Right lobe of liver (tissue), 6 donors: ENCODE measurements at regions not wholly inside any gene's neighbourhood (a gene's known extent, or its start where the extent isn't known, plus 50 kb on each side); places are given as distances from the start of the nearest gene placed in this dataset.

ENCODE experiments used
- ATAC-seq, 4 donors: fragments of 200-7000 bp; cut with Tn5 transposase; one replicate each; pipeline ENCODE4 v1.9.1; 2020; ENCODE audit warnings: mild to moderate bottlenecking in 4 of 4, moderate library complexity in 4 of 4
- DNase-seq, 3 donors: peaks; one replicate each; pipeline ENCODE4 v3.0.0-alpha.2; 2020
- H3K27ac ChIP-seq, 3 donors: fragments of 200-600 bp; one replicate each; pipeline ENCODE4 v1.8.0; 2022
- H3K27me3 ChIP-seq, 2 donors: fragments of 200-600 bp; one replicate each; pipeline ENCODE4 v1.8.0; 2022
- H3K36me3 ChIP-seq, 4 donors: fragments of 200-600 bp; sonication (generic) in 1 of 4; one replicate each; pipeline versions ENCODE4 v1.5.1 to v1.8.0; 2017 to 2022; ENCODE audit warnings: control low read depth in 1 of 4
- H3K4me1 ChIP-seq, 4 donors: fragments of 200-600 bp; sonication (generic) in 1 of 4; one replicate each; pipeline versions ENCODE4 v1.5.1 to v1.8.0; 2017 to 2022; ENCODE audit warnings: control low read depth in 1 of 4
- H3K4me3 ChIP-seq, 3 donors: fragments of 200-600 bp; one replicate each; pipeline ENCODE4 v1.8.0; 2022
- H3K9me3 ChIP-seq, 4 donors: fragments of 200-600 bp; sonication (generic) in 1 of 4; one replicate each; pipeline versions ENCODE4 v1.5.1 to v1.8.0; 2017 to 2022; ENCODE audit warnings: control low read depth in 1 of 4
- CTCF ChIP-seq, 4 donors: fragments of 200-600 bp in 3 of 4; fragments of 450-650 bp in 1 of 4; IDR thresholded peaks; one replicate each; pipeline versions ENCODE4 v1.5.1 to v1.8.0; 2016 to 2022; ENCODE audit warnings: antibody characterized with exemption in 4 of 4, mild to moderate bottlenecking in 2 of 4
- POLR2A ChIP-seq: fragments of 450-650 bp; IDR thresholded peaks from one replicate; pipeline ENCODE4 v1.6.1; 2017; ENCODE audit warnings: antibody characterized with exemption, mild to moderate bottlenecking
- WGBS: methylation state at CpG from one replicate; pipeline ENCODE4 v1.1.6; 2018; ENCODE audit warnings: low coverage, low lambda C conversion rate; ENCODE audit not compliant: insufficient coverage; ENCODE audit errors: missing lambda C conversion rate; 5-methylcytosine and 5-hydroxymethylcytosine counted together
- intact Hi-C, 2 donors: fragments of 100-400 bp; cut with DNase I; formaldehyde crosslinking; loops; one replicate each; pipeline versions ENCODE4 v1.11.2 to v1.14.1; 2022
- donor health status: DM: no; HTN: yes; CAD: no.
- donor health status: DM: no; HTN: no; CAD: no.
- donor health status: DM: no; HTN: no; CAD: no.
- donor health status: DM: no; HTN: yes; CAD: no.
- donor health status: DM: no; HTN: yes; CAD: no.

GRCh38 chr13:76635232-76636230 lies 250.7 kb downstream of the KCTD12 start:
- no peak for DNase-seq
- Histone ChIP-seq H3K9me3 (no peaks in the 10 kb centered on the region), H3K27me3 (no peaks in the 10 kb centered on the region), H3K4me3 (no peak overlapping the region), H3K36me3 (no peaks in the 10 kb centered on the region), H3K4me1 (no peaks in the 10 kb centered on the region), H3K27ac (no peak overlapping the region)
- WGBS, result 39% methylated on average over 7 of the region's 7 CpGs
- no peak for TF ChIP-seq POLR2A
- no peak for TF ChIP-seq CTCF (IDR thresholded peaks at IDR 0.05)
- no peak for ATAC-seq
- intact Hi-C loops, result no loop called here

- no peaks in the 10 kb centered on the region for H3K4me1 ChIP-seq
- no peak for ATAC-seq
- no peaks in the 10 kb centered on the region for H3K9me3 ChIP-seq
- H3K27me3 ChIP-seq, result no peaks in the 10 kb centered on the region
- TF ChIP-seq POLR2A, result no peak
- TF ChIP-seq CTCF (IDR thresholded peaks at IDR 0.05), result no peak
- DNase-seq, result no peak
- H3K36me3 ChIP-seq, result no peaks in the 10 kb centered on the region
- 43% methylated on average over 2 of the region's 6 CpGs for WGBS
- no peak overlapping the region for H3K4me3 ChIP-seq
- no peak overlapping the region for H3K27ac ChIP-seq
- intact Hi-C loops, result no loop called here
Measured at GRCh38 chr13:76634431-76635191, 251.6 kb downstream of the KCTD12 start.

GRCh38 chr13:76632401-76633044 lies 253.7 kb downstream of the KCTD12 start:
- no peak for ATAC-seq
- H3K4me3 ChIP-seq, result no peak overlapping the region
- no peaks in the 10 kb centered on the region for H3K36me3 ChIP-seq
- intact Hi-C loops, result no loop called here
- no peaks in the 10 kb centered on the region for H3K4me1 ChIP-seq
- no peaks in the 10 kb centered on the region for H3K27me3 ChIP-seq
- H3K27ac ChIP-seq, result no peak overlapping the region
- TF ChIP-seq CTCF (IDR thresholded peaks at IDR 0.05) (no peak), POLR2A (no peak)
- no peaks in the 10 kb centered on the region for H3K9me3 ChIP-seq
- no peak for DNase-seq
- WGBS, result 41% methylated on average over 3 of the region's 3 CpGs

- Histone ChIP-seq H3K4me1 (no peaks in the 10 kb centered on the region), H3K27me3 (no peaks in the 10 kb centered on the region), H3K4me3 (no peak overlapping the region), H3K36me3 (no peaks in the 10 kb centered on the region), H3K9me3 (no peaks in the 10 kb centered on the region), H3K27ac (no peak overlapping the region)
- intact Hi-C loops, result no loop called here
- no peak for ATAC-seq
- no peak for DNase-seq
- WGBS, result 39% methylated on average over 5 of the region's 5 CpGs
- TF ChIP-seq POLR2A, result no peak
- TF ChIP-seq CTCF (IDR thresholded peaks at IDR 0.05), result no peak
Measured at GRCh38 chr13:76630629-76631230, 255.5 kb downstream of the KCTD12 start.
